ENCODE measurements at regions not wholly inside any gene's neighbourhood (a gene's known extent, or its start where the extent isn't known, plus 50 kb on each side); places are given as distances from the start of the nearest gene placed in this dataset.

- no peak for TF ChIP-seq PBX3 (CRISPR knock-in tag; IDR thresholded peaks at IDR 0.05; ENCODE audit: borderline replicate concordance)
- TF ChIP-seq ZNF530 (CRISPR knock-in tag; IDR thresholded peaks at IDR 0.05; ENCODE audit: low read depth): no peak
- TF ChIP-seq ZNF615 (CRISPR knock-in tag; IDR thresholded peaks at IDR 0.05; ENCODE audit: borderline replicate concordance): no peak
- no peak for TF ChIP-seq CHD2 (IDR thresholded peaks at IDR 0.05; ENCODE audit: low read depth, low read length)
- no peak for TF ChIP-seq NBN (conservative IDR thresholded peaks at IDR 0.05)
- TF ChIP-seq ZNF577 (CRISPR knock-in tag; IDR thresholded peaks at IDR 0.05; ENCODE audit: borderline replicate concordance, low read depth): no peak
- TF ChIP-seq, protein P1, sequence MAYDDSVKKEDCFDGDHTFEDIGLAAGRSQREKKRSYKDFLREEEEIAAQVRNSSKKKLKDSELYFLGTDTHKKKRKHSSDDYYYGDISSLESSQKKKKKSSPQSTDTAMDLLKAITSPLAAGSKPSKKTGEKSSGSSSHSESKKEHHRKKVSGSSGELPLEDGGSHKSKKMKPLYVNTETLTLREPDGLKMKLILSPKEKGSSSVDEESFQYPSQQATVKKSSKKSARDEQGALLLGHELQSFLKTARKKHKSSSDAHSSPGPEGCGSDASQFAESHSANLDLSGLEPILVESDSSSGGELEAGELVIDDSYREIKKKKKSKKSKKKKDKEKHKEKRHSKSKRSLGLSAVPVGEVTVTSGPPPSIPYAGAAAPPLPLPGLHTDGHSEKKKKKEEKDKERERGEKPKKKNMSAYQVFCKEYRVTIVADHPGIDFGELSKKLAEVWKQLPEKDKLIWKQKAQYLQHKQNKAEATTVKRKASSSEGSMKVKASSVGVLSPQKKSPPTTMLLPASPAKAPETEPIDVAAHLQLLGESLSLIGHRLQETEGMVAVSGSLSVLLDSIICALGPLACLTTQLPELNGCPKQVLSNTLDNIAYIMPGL (CRISPR knock-in tag; IDR thresholded peaks at IDR 0.05; ENCODE audit: borderline replicate concordance in 1 of 2, low read depth in 1 of 2): no peak
Measured at GRCh38 chr4:144291164-144291563, 150.6 kb upstream of the GYPA start (continued).

- Histone ChIP-seq H3K27me3 (ENCODE audit: control insufficient read depth in 1 of 2, insufficient read depth in 2 of 2, low read length in 2 of 2) (no peaks in the 10 kb centered on the region; a peak in 1 of 5 replicates), H3K36me3 (replicated peaks in 1 of 2; ENCODE audit: control insufficient read depth in 1 of 2, insufficient read depth in 2 of 2, low read length in 2 of 2) (no peaks in the 10 kb centered on the region), H3K4me3 (replicated peaks in 1 of 3; ENCODE audit: insufficient read depth in 1 of 3, low read depth in 2 of 3, low read length in 3 of 3) (no peak overlapping the region), H3K4me2 (ENCODE audit: low read depth, low read length) (no peak overlapping the region), H3K9me3 (ENCODE audit: low read length) (no peaks in the 10 kb centered on the region), H3K4me1 (ENCODE audit: insufficient read depth, low read length) (no peaks in the 10 kb centered on the region), H2AFZ (ENCODE audit: low read length) (no peak overlapping the region), H3K27ac (ENCODE audit: extremely low read length, insufficient read depth, low read length) (no peak overlapping the region), H3K9ac (ENCODE audit: insufficient read depth, low read depth, low read length) (no peak overlapping the region), H3K79me2 (ENCODE audit: insufficient read depth, low read length) (no peaks in the 10 kb centered on the region), H4K20me1 (ENCODE audit: insufficient read depth, low read length) (no peaks in the 10 kb centered on the region)
- ChIA-PET CTCF (ENCODE audit: low intra/inter-chr PET ratio, low total read pairs) (no interaction called here), POLR2A (no interaction called here)
- intact Hi-C loops (cut with micrococcal nuclease; ENCODE audit: unreplicated experiment): no loop called here
- TF ChIP-seq GPN1 (CRISPR knock-in tag; IDR thresholded peaks at IDR 0.05; ENCODE audit: borderline replicate concordance): no peak
- TF ChIP-seq, protein P2, sequence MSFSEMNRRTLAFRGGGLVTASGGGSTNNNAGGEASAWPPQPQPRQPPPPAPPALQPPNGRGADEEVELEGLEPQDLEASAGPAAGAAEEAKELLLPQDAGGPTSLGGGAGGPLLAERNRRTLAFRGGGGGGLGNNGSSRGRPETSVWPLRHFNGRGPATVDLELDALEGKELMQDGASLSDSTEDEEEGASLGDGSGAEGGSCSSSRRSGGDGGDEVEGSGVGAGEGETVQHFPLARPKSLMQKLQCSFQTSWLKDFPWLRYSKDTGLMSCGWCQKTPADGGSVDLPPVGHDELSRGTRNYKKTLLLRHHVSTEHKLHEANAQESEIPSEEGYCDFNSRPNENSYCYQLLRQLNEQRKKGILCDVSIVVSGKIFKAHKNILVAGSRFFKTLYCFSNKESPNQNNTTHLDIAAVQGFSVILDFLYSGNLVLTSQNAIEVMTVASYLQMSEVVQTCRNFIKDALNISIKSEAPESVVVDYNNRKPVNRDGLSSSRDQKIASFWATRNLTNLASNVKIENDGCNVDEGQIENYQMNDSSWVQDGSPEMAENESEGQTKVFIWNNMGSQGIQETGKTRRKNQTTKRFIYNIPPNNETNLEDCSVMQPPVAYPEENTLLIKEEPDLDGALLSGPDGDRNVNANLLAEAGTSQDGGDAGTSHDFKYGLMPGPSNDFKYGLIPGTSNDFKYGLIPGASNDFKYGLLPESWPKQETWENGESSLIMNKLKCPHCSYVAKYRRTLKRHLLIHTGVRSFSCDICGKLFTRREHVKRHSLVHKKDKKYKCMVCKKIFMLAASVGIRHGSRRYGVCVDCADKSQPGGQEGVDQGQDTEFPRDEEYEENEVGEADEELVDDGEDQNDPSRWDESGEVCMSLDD (CRISPR knock-in tag; IDR thresholded peaks at IDR 0.05; ENCODE audit: borderline replicate concordance): no peak
- TF ChIP-seq, protein P3, sequence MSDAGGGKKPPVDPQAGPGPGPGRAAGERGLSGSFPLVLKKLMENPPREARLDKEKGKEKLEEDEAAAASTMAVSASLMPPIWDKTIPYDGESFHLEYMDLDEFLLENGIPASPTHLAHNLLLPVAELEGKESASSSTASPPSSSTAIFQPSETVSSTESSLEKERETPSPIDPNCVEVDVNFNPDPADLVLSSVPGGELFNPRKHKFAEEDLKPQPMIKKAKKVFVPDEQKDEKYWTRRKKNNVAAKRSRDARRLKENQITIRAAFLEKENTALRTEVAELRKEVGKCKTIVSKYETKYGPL (CRISPR knock-in tag; IDR thresholded peaks at IDR 0.05): no peak
- no peak for TF ChIP-seq ZBTB7A (CRISPR knock-in tag; IDR thresholded peaks at IDR 0.05)
- no peak for TF ChIP-seq ARNT (IDR thresholded peaks at IDR 0.05)
- TF ChIP-seq ZNF12 (CRISPR knock-in tag; IDR thresholded peaks at IDR 0.05): no peak
- TF ChIP-seq PBX3 (CRISPR knock-in tag; IDR thresholded peaks at IDR 0.05; ENCODE audit: borderline replicate concordance): no peak
- TF ChIP-seq CHCHD3 (CRISPR knock-in tag; IDR thresholded peaks at IDR 0.05): no peak
- FAIRE-seq: no peak
- no peak for ATAC-seq
- no TSS peak for BruUV-seq (replicated peaks)
- WGBS (ENCODE audit: low lambda C conversion rate): 0% methylated on average over 1 of the region's 1 CpG
- no peak for DNase-seq (ENCODE audit: low spot score)
- in situ Hi-C loops (cut with HindIII; ENCODE audit: extremely low pct_ligation_motif_present, low pct_unique_long_range_greater_than_20kb): no loop called here
Measured at GRCh38 chr4:144294211-144294610, 153.7 kb upstream of the GYPA start.
